Mesothelial cell of epicardium (in vitro differentiated cells): ENCODE measurements at regions not wholly inside any gene's neighbourhood (a gene's known extent, or its start where the extent isn't known, plus 50 kb on each side); places are given as distances from the start of the nearest gene placed in this dataset.

ENCODE experiments used
- DNase-seq, 2 experiments: peaks; one replicate each; pipeline ENCODE4 v3.0.0; 2021; ENCODE audit warnings: low spot score in 2 of 2; ENCODE audit not compliant: unreplicated experiment in 2 of 2
- H3K27ac Mint-ChIP-seq: 2 replicates; pipeline ENCODE4 v1.8.0; 2021; ENCODE audit warnings: mixed read lengths
- H3K27me3 Mint-ChIP-seq: 2 replicates; pipeline ENCODE4 v1.8.0; 2021; ENCODE audit warnings: low read depth, mixed read lengths
- H3K36me3 Mint-ChIP-seq: 2 replicates; pipeline ENCODE4 v1.8.0; 2021; ENCODE audit warnings: mixed read lengths
- H3K4me1 Mint-ChIP-seq: 2 replicates; pipeline ENCODE4 v1.8.0; 2021; ENCODE audit warnings: mixed read lengths
- H3K4me3 Mint-ChIP-seq: 2 replicates; pipeline ENCODE4 v1.8.0; 2021; ENCODE audit warnings: mild to moderate bottlenecking, moderate library complexity, mixed read lengths
- H3K9me3 Mint-ChIP-seq: 2 replicates; pipeline ENCODE4 v1.8.0; 2021; ENCODE audit warnings: mixed read lengths
- TF ChIP-seq, protein P1 (sequence below): fragments of 200-600 bp; sonication (generic); IDR thresholded peaks from one replicate; pipeline ENCODE4 v1.5.0; 2021; ENCODE audit warnings: antibody characterized with exemption; ENCODE audit not compliant: unreplicated experiment

DNA sequence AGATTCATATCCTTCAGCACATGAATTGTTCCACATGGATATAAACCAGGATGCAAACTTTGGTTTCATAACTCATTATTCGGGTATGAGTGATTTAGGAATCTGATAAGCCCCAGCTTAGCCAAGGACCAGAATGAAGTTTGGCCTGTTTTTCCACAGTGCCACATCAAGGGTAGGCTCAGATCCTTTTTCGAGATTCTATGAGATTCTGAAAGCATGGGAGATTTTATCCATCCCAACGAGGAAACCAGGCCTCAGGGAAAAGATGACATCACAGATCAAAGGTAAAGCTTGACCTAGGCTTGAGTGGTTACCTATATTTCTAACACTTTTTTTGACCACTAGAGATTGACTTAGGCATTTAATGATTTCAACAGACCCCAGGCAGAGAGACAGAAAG lies 590.8 kb upstream of the PKDCC start:
- DNase-seq: no peak
- peaks cover 14% of the 10 kb centered on the region for H3K9me3 Mint-ChIP-seq
- H3K27ac Mint-ChIP-seq: no peak overlapping the region
- TF ChIP-seq, protein P1, sequence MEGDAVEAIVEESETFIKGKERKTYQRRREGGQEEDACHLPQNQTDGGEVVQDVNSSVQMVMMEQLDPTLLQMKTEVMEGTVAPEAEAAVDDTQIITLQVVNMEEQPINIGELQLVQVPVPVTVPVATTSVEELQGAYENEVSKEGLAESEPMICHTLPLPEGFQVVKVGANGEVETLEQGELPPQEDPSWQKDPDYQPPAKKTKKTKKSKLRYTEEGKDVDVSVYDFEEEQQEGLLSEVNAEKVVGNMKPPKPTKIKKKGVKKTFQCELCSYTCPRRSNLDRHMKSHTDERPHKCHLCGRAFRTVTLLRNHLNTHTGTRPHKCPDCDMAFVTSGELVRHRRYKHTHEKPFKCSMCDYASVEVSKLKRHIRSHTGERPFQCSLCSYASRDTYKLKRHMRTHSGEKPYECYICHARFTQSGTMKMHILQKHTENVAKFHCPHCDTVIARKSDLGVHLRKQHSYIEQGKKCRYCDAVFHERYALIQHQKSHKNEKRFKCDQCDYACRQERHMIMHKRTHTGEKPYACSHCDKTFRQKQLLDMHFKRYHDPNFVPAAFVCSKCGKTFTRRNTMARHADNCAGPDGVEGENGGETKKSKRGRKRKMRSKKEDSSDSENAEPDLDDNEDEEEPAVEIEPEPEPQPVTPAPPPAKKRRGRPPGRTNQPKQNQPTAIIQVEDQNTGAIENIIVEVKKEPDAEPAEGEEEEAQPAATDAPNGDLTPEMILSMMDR: no peak
- peaks cover 16% of the 10 kb centered on the region for H3K4me1 Mint-ChIP-seq
- no peak overlapping the region for H3K4me3 Mint-ChIP-seq
- H3K27me3 Mint-ChIP-seq: no peaks in the 10 kb centered on the region
- H3K36me3 Mint-ChIP-seq: peaks cover 2% of the 10 kb centered on the region

DNA sequence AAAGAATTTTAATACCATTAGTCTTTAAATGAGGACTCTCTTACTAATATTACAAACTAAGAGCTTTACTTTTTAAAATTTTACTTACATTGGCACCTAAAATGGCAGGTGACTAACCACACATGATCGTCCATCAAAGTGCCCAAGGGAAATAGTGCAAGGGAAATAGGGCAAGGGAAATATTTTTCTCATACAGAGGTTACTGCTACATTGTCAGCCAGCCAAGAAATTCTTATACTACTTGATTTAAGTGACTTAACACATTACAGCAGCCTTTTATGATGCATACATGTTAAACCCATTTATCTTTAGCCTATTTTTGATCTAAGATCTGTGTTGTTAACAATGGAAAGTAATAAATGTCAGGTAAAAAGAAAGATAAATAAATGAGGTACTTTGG lies 587.2 kb upstream of the PKDCC start:
- Mint-ChIP-seq H3K27ac (peak overlapping the region; percentile 22), H3K4me1 (peaks cover 16% of the 10 kb centered on the region), H3K36me3 (no peaks in the 10 kb centered on the region), H3K27me3 (no peaks in the 10 kb centered on the region), H3K4me3 (no peak overlapping the region), H3K9me3 (peaks cover 7% of the 10 kb centered on the region)
- TF ChIP-seq, protein P1: no peak
- no peak for DNase-seq

DNA sequence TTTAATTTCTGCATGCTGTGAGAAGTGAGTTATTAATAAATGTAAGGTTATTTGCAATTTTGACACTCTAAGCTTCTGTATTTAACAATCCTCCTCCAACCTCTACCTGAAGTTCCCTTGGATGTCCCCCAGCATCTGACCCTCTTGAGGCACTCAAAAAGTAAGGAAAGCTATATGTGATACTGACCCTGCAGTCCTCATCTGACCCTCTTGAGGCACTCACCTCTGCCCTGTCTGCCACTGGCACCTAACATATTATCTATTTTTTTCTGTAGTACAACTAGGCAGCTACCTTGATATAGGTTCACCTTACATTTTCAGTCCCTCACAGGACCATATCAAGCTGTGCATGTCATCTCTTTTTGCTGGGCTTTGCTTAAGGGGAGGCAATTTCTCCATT lies 583.4 kb upstream of the PKDCC start:
- Mint-ChIP-seq H3K27me3 (no peaks in the 10 kb centered on the region), H3K27ac (no peak overlapping the region), H3K36me3 (no peaks in the 10 kb centered on the region), H3K9me3 (peaks cover 4% of the 10 kb centered on the region), H3K4me1 (peaks cover 8% of the 10 kb centered on the region), H3K4me3 (no peak overlapping the region)
- no peak for DNase-seq
- TF ChIP-seq, protein P1: no peak

DNA sequence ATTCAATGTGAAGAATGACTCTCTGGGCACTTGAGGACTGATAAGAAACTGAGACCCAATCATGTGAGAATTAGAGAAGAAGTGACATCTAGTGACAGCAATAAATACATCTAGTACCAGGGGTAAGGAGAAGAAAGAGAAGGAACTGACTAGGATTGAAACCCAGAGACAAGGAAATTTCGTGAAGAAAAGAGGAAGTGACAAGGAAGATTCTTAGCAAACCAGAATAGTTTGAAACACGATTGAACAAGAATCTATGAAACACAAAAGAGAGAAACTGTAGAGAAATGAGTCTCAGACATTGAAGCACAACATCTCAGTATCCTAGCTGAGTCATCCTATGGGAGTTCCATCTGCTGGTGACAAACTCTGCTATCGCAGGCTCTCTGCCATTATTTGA lies 571.9 kb upstream of the PKDCC start:
- peaks cover 15% of the 10 kb centered on the region for H3K9me3 Mint-ChIP-seq
- H3K36me3 Mint-ChIP-seq: no peaks in the 10 kb centered on the region
- H3K4me3 Mint-ChIP-seq: no peak overlapping the region
- TF ChIP-seq, protein P1: no peak
- no peak for DNase-seq
- H3K27ac Mint-ChIP-seq: no peak overlapping the region
- no peaks in the 10 kb centered on the region for H3K4me1 Mint-ChIP-seq
- no peaks in the 10 kb centered on the region for H3K27me3 Mint-ChIP-seq

DNA sequence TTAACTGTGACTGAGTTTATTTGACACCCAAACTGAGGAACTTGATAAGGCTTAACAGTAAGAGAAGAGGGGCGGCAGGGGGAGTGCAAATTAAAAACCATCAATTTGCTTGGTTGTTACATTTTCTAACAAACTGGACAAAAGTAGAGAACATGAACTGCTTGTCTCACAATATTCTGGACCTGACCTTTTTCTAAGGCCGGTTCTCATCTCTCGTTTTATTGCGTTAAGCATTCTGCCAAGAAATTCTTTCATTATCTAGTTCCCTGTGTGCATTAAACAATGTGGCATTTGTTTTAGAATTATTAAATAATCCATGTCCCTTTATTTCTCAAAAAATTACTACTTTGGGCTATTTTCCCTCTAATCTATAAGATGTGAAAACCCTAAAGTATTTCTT lies 565.2 kb upstream of the PKDCC start:
- no peaks in the 10 kb centered on the region for H3K27me3 Mint-ChIP-seq
- TF ChIP-seq, protein P1: no peak

DNA sequence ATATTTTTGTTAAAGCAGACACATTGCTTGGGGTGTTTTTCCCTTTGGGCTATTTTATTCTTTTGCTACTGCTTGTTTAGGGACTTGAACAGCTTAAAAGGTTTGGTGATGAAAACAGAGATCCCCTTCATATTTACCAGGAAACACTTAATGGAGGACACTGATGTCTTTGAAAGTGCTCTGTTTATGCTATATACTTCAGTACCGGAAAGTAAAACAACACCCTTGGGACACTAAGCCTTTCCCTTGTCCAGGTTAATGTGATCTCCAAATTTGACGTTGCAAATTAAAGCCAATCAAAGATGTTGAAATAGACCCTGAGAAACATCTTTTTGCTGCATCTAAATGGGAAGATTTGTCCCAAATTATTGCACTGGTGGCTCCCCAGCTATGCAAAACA lies 564.6 kb upstream of the PKDCC start:
- H3K9me3 Mint-ChIP-seq: peaks cover 22% of the 10 kb centered on the region
- no peak for DNase-seq
- no peaks in the 10 kb centered on the region for H3K36me3 Mint-ChIP-seq
- no peaks in the 10 kb centered on the region for H3K4me1 Mint-ChIP-seq
- no peak overlapping the region for H3K27ac Mint-ChIP-seq
- no peak overlapping the region for H3K4me3 Mint-ChIP-seq
- TF ChIP-seq, protein P1: no peak
- H3K27me3 Mint-ChIP-seq: no peaks in the 10 kb centered on the region

More for the DNA sequence above, 565.2 kb upstream of the PKDCC start:
- H3K9me3 Mint-ChIP-seq: peaks cover 22% of the 10 kb centered on the region
- H3K4me1 Mint-ChIP-seq: no peaks in the 10 kb centered on the region
- no peak overlapping the region for H3K4me3 Mint-ChIP-seq
- no peak overlapping the region for H3K27ac Mint-ChIP-seq
- no peaks in the 10 kb centered on the region for H3K36me3 Mint-ChIP-seq
- DNase-seq: no peak
